Right lobe of liver (tissue), 6 donors: ENCODE measurements at regions not wholly inside any gene's neighbourhood (a gene's known extent, or its start where the extent isn't known, plus 50 kb on each side); places are given as distances from the start of the nearest gene placed in this dataset.

Experiments
- ATAC-seq, 4 donors: fragments of 200-7000 bp; cut with Tn5 transposase; one replicate each; pipeline ENCODE4 v1.9.1; 2020; ENCODE audit warnings: mild to moderate bottlenecking in 4 of 4, moderate library complexity in 4 of 4
- DNase-seq, 3 donors: peaks; one replicate each; pipeline ENCODE4 v3.0.0-alpha.2; 2020
- H3K27ac ChIP-seq, 3 donors: fragments of 200-600 bp; one replicate each; pipeline ENCODE4 v1.8.0; 2022
- H3K27me3 ChIP-seq, 2 donors: fragments of 200-600 bp; one replicate each; pipeline ENCODE4 v1.8.0; 2022
- H3K36me3 ChIP-seq, 4 donors: fragments of 200-600 bp; sonication (generic) in 1 of 4; one replicate each; pipeline versions ENCODE4 v1.5.1 to v1.8.0; 2017 to 2022; ENCODE audit warnings: control low read depth in 1 of 4
- H3K4me1 ChIP-seq, 4 donors: fragments of 200-600 bp; sonication (generic) in 1 of 4; one replicate each; pipeline versions ENCODE4 v1.5.1 to v1.8.0; 2017 to 2022; ENCODE audit warnings: control low read depth in 1 of 4
- H3K4me3 ChIP-seq, 3 donors: fragments of 200-600 bp; one replicate each; pipeline ENCODE4 v1.8.0; 2022
- H3K9me3 ChIP-seq, 4 donors: fragments of 200-600 bp; sonication (generic) in 1 of 4; one replicate each; pipeline versions ENCODE4 v1.5.1 to v1.8.0; 2017 to 2022; ENCODE audit warnings: control low read depth in 1 of 4
- POLR2A ChIP-seq: fragments of 450-650 bp; IDR thresholded peaks from one replicate; pipeline ENCODE4 v1.6.1; 2017; ENCODE audit warnings: antibody characterized with exemption, mild to moderate bottlenecking
- WGBS: methylation state at CpG from one replicate; pipeline ENCODE4 v1.1.6; 2018; ENCODE audit warnings: low coverage, low lambda C conversion rate; ENCODE audit not compliant: insufficient coverage; ENCODE audit errors: missing lambda C conversion rate; 5-methylcytosine and 5-hydroxymethylcytosine counted together
- intact Hi-C, 2 donors: fragments of 100-400 bp; cut with DNase I; formaldehyde crosslinking; loops; one replicate each; pipeline versions ENCODE4 v1.11.2 to v1.14.1; 2022
- TF ChIP-seq, protein P1 (sequence below), 4 donors: fragments of 200-600 bp in 3 of 4; fragments of 450-650 bp in 1 of 4; IDR thresholded peaks; one replicate each; pipeline versions ENCODE4 v1.5.1 to v1.8.0; 2016 to 2022; ENCODE audit warnings: antibody characterized with exemption in 4 of 4, mild to moderate bottlenecking in 2 of 4
- donor health status: DM: no; HTN: yes; CAD: no.
- donor health status: DM: no; HTN: no; CAD: no.
- donor health status: DM: no; HTN: no; CAD: no.
- donor health status: DM: no; HTN: yes; CAD: no.
- donor health status: DM: no; HTN: yes; CAD: no.

DNA sequence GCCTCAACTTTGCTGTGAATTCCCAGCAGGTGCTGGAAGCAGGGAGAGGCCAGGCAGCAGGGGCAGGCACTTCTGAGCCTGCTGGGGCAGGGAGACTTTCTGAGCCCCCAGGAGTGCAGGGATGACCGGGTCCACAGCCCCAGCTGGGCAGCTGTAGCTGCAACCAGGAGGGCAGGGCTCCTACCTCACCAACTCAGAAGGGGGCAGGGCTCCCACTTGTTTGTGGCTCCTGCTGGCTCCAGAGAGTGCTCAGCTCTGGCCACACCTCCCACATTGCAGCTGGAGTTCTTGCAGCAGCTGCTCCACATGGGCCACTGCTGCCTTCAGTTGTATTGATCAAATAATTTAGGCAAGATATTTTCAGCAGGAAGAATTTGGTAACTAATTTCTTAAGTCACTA is 812.3 kb downstream of the NSUN3 start:
- no peaks in the 10 kb centered on the region for H3K9me3 ChIP-seq
- ATAC-seq (peak in 1 of 4 donors; percentile 30), DNase-seq (no peak)
- H3K27ac ChIP-seq = no peak overlapping the region
- H3K27me3 ChIP-seq = no peaks in the 10 kb centered on the region
- no peaks in the 10 kb centered on the region for H3K36me3 ChIP-seq
- TF ChIP-seq POLR2A = no peak
- TF ChIP-seq, protein P1, sequence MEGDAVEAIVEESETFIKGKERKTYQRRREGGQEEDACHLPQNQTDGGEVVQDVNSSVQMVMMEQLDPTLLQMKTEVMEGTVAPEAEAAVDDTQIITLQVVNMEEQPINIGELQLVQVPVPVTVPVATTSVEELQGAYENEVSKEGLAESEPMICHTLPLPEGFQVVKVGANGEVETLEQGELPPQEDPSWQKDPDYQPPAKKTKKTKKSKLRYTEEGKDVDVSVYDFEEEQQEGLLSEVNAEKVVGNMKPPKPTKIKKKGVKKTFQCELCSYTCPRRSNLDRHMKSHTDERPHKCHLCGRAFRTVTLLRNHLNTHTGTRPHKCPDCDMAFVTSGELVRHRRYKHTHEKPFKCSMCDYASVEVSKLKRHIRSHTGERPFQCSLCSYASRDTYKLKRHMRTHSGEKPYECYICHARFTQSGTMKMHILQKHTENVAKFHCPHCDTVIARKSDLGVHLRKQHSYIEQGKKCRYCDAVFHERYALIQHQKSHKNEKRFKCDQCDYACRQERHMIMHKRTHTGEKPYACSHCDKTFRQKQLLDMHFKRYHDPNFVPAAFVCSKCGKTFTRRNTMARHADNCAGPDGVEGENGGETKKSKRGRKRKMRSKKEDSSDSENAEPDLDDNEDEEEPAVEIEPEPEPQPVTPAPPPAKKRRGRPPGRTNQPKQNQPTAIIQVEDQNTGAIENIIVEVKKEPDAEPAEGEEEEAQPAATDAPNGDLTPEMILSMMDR (IDR thresholded peaks at IDR 0.05) = no peak
- WGBS = 86% methylated on average over 1 of the region's 1 CpG
- H3K4me3 ChIP-seq = no peak overlapping the region
- no peaks in the 10 kb centered on the region for H3K4me1 ChIP-seq
- intact Hi-C loops = no loop called here

DNA sequence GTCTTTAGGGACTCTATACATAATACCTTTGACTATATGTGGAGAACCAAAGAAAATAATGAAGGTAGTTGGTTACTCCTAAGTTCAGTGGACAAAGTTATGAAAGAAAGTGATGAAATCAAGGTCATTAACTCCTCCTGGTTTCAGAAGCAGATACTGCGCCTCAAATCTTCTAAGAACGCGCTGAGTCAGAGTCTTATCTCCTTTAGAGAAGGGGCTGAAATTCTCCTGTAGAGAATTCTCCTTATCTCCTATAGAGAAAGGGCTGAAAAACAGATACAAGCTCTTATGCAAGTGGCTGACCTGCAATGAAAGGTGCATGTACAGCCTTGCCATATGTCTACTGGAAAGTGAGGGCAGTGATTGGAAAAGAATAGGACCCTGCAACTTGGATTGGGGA is 824.2 kb downstream of the NSUN3 start:
- WGBS = 35% methylated on average over 3 of the region's 3 CpGs
- DNase-seq = no peak
- intact Hi-C loops = no loop called here
- Histone ChIP-seq H3K27ac (no peak overlapping the region), H3K36me3 (no peaks in the 10 kb centered on the region), H3K9me3 (no peaks in the 10 kb centered on the region), H3K4me3 (no peak overlapping the region), H3K27me3 (no peaks in the 10 kb centered on the region), H3K4me1 (no peaks in the 10 kb centered on the region)
- TF ChIP-seq, protein P1 (IDR thresholded peaks at IDR 0.05) = no peak
- TF ChIP-seq POLR2A = no peak
- ATAC-seq = no peak

GRCh38 chr3:94896994-94897393 is 834.1 kb downstream of the NSUN3 start:
- DNase-seq = no peak
- Histone ChIP-seq H3K4me1 (no peaks in the 10 kb centered on the region), H3K27me3 (no peaks in the 10 kb centered on the region), H3K27ac (no peak overlapping the region), H3K9me3 (no peaks in the 10 kb centered on the region), H3K4me3 (no peak overlapping the region), H3K36me3 (no peaks in the 10 kb centered on the region)
- intact Hi-C loops = no loop called here
- no peak for ATAC-seq
- no peak for TF ChIP-seq POLR2A
- TF ChIP-seq, protein P1 (IDR thresholded peaks at IDR 0.05) = no peak

DNA sequence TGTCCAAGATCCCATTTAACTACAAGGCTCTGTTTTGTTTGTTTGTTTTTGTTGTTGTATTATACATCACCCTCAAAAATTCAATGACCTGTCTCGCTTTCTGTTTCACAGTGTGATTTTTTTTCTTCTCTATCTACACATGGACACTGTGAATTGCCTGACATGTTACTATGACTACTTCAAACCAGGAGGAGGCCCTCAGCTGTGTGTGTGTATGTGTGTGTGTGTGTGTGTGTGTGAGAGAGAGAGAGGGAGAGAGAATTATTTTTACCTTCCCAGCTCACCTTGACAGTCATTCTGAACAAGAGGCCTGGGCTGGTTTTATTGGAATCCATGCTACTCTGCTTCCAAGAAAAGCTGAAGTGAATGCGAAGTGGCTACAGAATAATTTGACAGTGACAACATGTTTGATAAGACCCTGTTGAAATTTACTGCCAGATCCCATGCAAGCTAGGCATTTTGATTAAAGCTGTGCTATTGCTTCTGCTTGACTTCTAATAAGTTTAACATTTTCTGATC is 841.4 kb downstream of the NSUN3 start:
- Histone ChIP-seq H3K36me3 (no peaks in the 10 kb centered on the region), H3K27me3 (no peaks in the 10 kb centered on the region), H3K27ac (no peak overlapping the region), H3K4me1 (no peaks in the 10 kb centered on the region), H3K4me3 (no peak overlapping the region), H3K9me3 (no peaks in the 10 kb centered on the region)
- no peak for ATAC-seq
- no peak for TF ChIP-seq POLR2A
- TF ChIP-seq, protein P1 (IDR thresholded peaks at IDR 0.05) = no peak
- intact Hi-C loops = no loop called here
- DNase-seq = no peak
- WGBS = 60% methylated on average over 2 of the region's 2 CpGs

DNA sequence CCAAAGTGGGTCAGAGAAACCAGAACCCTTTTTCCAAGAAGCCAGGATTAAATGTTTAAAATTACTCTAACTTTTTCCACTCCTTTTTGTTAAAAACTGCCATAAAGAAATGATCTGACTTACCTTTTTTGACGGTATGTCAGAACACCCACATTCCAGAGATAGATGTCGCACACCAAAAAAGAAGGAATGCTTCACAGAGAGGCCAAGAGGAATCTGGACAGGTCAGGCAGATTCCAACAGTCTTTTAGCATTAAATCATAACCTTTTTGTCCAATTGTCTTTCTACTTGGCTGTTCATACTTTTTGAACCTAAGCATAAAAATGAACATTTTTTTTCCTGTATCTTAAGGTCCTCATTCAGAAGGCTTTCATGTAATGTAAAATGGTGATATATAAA is 846.9 kb downstream of the NSUN3 start:
- no peak overlapping the region for H3K4me3 ChIP-seq
- DNase-seq (no peak), ATAC-seq (no peak)
- WGBS = 77% methylated on average over 2 of the region's 2 CpGs
- no peaks in the 10 kb centered on the region for H3K36me3 ChIP-seq
- intact Hi-C loops = no loop called here
- H3K9me3 ChIP-seq = no peaks in the 10 kb centered on the region
- H3K27ac ChIP-seq = no peak overlapping the region
- H3K27me3 ChIP-seq = no peaks in the 10 kb centered on the region
- TF ChIP-seq, protein P1 (IDR thresholded peaks at IDR 0.05) = no peak
- TF ChIP-seq POLR2A = no peak
- no peaks in the 10 kb centered on the region for H3K4me1 ChIP-seq
